ENCODE measurements at regions not wholly inside any gene's neighbourhood (a gene's known extent, or its start where the extent isn't known, plus 50 kb on each side); places are given as distances from the start of the nearest gene placed in this dataset.

DNA sequence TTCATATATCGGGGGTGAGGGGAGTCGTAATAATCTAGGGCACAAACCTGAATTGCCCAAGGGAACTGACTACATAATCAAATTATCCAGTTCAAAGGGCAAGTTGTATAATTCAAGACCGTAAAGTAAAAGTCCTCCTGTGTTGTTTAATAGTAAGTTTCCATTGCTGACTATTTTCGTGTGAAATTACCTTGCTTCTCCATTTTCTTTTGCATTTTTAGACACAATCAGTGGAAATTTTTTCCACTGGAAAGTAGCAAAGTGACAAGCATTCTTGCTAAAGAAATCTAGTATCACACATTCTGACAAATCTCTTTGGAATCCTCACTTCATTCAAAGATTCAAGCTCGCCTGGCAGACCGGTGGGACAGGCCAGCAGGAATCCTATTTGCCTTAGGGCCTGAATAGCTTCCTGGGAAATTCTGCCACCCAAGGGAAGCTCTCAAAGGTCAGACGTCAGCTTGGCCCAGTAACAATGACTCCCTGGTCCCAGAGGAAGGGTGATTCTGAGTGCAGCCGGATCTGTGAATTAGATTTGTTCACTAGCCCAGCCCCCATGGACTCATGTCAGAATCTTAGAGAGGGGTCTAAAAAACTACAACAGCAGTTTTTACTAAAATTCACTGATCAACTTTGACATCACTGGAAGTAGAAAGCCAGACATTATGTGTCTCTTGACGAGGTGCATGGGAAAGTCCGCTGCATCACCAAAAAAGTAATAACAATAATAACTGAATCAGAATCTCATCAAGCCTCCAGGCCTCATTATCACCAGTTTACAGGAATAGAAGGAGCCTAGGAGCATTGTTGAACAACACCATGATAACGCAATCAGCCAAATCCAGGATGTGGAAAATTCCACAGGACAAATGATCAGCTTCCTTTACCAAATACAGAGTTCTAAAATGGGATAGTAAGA is 161.0 kb downstream of the SKIDA1 start:
- peaks cover 17% of the 10 kb centered on the region for H3K4me1 Mint-ChIP-seq (ENCODE audit: low read depth, unreplicated experiment)
- no peak for TF ChIP-seq CTCF (IDR thresholded peaks at IDR 0.05; ENCODE audit: partially characterized antibody, unreplicated experiment)
- H3K9me3 Mint-ChIP-seq (ENCODE audit: unreplicated experiment) = no peaks in the 10 kb centered on the region

GRCh38 chr10:21363731-21364104 is 161.8 kb downstream of the SKIDA1 start:
- H3K4me3 Mint-ChIP-seq (ENCODE audit: unreplicated experiment) = peak overlapping the region; percentile 15
- DNase-seq = no peak
- TF ChIP-seq CTCF (IDR thresholded peaks at IDR 0.05; ENCODE audit: partially characterized antibody, unreplicated experiment) = no peak
- peaks cover 17% of the 10 kb centered on the region for H3K4me1 Mint-ChIP-seq (ENCODE audit: low read depth, unreplicated experiment)
- no peak overlapping the region for H3K27ac Mint-ChIP-seq (ENCODE audit: unreplicated experiment)
- H3K9me3 Mint-ChIP-seq (ENCODE audit: unreplicated experiment) = no peaks in the 10 kb centered on the region
- H3K27me3 Mint-ChIP-seq (ENCODE audit: unreplicated experiment) = peaks cover 2% of the 10 kb centered on the region
- no peaks in the 10 kb centered on the region for H3K36me3 Mint-ChIP-seq (ENCODE audit: unreplicated experiment)

More for the DNA sequence above, 161.0 kb downstream of the SKIDA1 start:
- H3K27me3 Mint-ChIP-seq (ENCODE audit: unreplicated experiment) = peaks cover 4% of the 10 kb centered on the region
- H3K4me3 Mint-ChIP-seq (ENCODE audit: unreplicated experiment) = peak overlapping the region; percentile 59
- no peaks in the 10 kb centered on the region for H3K36me3 Mint-ChIP-seq (ENCODE audit: unreplicated experiment)
- no peak overlapping the region for H3K27ac Mint-ChIP-seq (ENCODE audit: unreplicated experiment)
- peak; percentile 48 for DNase-seq

DNA sequence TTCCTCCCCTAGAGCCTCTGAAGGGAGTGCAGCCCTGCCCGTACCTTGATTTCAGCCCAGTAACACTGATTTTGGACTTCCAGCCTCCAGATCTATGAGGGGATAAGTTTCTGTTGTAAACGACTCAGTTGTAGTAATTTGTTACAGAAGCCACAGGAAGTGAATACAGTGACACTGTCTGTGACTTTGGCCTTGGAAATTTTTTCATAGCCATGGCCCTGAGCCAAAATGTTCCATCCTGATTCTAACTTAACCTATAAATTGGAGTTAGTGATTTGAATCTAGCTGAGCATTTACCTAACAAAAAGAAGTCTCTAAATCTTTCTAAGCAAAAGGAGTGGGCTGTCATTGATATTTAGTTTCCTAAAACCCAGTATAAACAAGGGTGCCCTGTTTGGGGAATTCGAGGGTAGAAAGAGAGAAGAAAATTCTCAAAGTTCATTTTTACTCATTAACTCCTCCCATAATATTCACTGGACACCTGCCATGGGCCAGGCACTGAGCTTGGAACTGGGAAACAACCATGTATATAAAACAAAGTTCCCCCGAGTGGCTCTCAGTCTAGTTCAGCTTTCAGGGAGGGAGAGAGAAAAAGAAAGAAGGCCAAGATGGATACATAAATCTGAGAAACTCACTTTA is 162.3 kb downstream of the SKIDA1 start:
- DNase-seq = no peak
- Mint-ChIP-seq H3K4me1 (ENCODE audit: low read depth, unreplicated experiment) (peaks cover 17% of the 10 kb centered on the region), H3K4me3 (ENCODE audit: unreplicated experiment) (no peak overlapping the region), H3K9me3 (ENCODE audit: unreplicated experiment) (no peaks in the 10 kb centered on the region), H3K27me3 (ENCODE audit: unreplicated experiment) (peaks cover 2% of the 10 kb centered on the region), H3K36me3 (ENCODE audit: unreplicated experiment) (no peaks in the 10 kb centered on the region), H3K27ac (ENCODE audit: unreplicated experiment) (no peak overlapping the region)
- no peak for TF ChIP-seq CTCF (IDR thresholded peaks at IDR 0.05; ENCODE audit: partially characterized antibody, unreplicated experiment)

DNA sequence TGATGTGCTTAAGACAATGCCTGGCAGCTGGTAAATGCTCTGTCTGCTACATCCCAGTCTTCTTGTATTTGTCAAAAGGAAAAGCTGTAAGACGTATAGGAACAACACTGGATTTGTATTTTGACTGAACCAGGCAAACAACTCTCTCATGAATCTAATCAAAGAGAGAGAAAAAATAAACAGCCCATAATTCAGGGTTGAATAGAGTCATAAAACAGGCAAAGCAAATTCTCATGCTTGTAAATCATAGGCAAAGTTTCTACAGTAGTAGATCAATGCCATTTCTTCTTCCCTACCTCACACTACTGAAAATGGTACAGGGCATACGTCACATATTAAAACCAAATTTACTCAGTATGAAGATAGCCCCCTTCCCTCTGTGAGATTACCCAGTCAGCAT is 166.3 kb downstream of the SKIDA1 start:
- Mint-ChIP-seq H3K9me3 (ENCODE audit: unreplicated experiment) (no peaks in the 10 kb centered on the region), H3K4me3 (ENCODE audit: unreplicated experiment) (no peak overlapping the region), H3K27ac (ENCODE audit: unreplicated experiment) (no peak overlapping the region), H3K4me1 (ENCODE audit: low read depth, unreplicated experiment) (peaks cover 9% of the 10 kb centered on the region), H3K27me3 (ENCODE audit: unreplicated experiment) (no peaks in the 10 kb centered on the region), H3K36me3 (ENCODE audit: unreplicated experiment) (no peaks in the 10 kb centered on the region)
- DNase-seq = no peak
- no peak for TF ChIP-seq CTCF (IDR thresholded peaks at IDR 0.05; ENCODE audit: partially characterized antibody, unreplicated experiment)

- H3K27ac Mint-ChIP-seq (ENCODE audit: unreplicated experiment) = no peak overlapping the region
Measured at GRCh38 chr10:21355591-21356011, 169.9 kb downstream of the SKIDA1 start.

More at GRCh38 chr10:21355591-21356011, 169.9 kb downstream of the SKIDA1 start:
- no peaks in the 10 kb centered on the region for H3K4me1 Mint-ChIP-seq (ENCODE audit: low read depth, unreplicated experiment)
- TF ChIP-seq CTCF (IDR thresholded peaks at IDR 0.05; ENCODE audit: partially characterized antibody, unreplicated experiment) = no peak
- no peaks in the 10 kb centered on the region for H3K27me3 Mint-ChIP-seq (ENCODE audit: unreplicated experiment)
- peaks cover 6% of the 10 kb centered on the region for H3K36me3 Mint-ChIP-seq (ENCODE audit: unreplicated experiment)
- H3K4me3 Mint-ChIP-seq (ENCODE audit: unreplicated experiment) = no peak overlapping the region
- DNase-seq = no peak
- H3K9me3 Mint-ChIP-seq (ENCODE audit: unreplicated experiment) = peaks cover 2% of the 10 kb centered on the region
